Stimulated activated naive CD8-positive, alpha-beta T cell treated with anti-CD3 and anti-CD28 coated beads, Interleukin-15, amount 100 ng/mL, for 72 hours (primary cell): ENCODE measurements at regions not wholly inside any gene's neighbourhood (a gene's known extent, or its start where the extent isn't known, plus 50 kb on each side); places are given as distances from the start of the nearest gene placed in this dataset.
"Not testable (repeated sequence)": the region's sequence is repeated elsewhere in the genome, so short reads cannot be mapped to it uniquely, and the experiment has no call there.

ENCODE experiments used
- ATAC-seq: fragments of 150-1000 bp; cut with Tn5 transposase; 2 replicates; pipeline ENCODE4 v1.10.0; 2021; ENCODE audit warnings: mild to moderate bottlenecking, moderate library complexity
- DNase-seq, 2 donors: peaks; one replicate each; pipeline ENCODE4 v3.0.0; 2021 to 2022
- H3K27ac Mint-ChIP-seq, 2 donors: one replicate each; pipeline ENCODE4 v1.8.0; 2022; ENCODE audit warnings: mild to moderate bottlenecking in 2 of 2, mixed read lengths in 2 of 2, moderate library complexity in 2 of 2
- H3K27me3 Mint-ChIP-seq: one replicate; pipeline ENCODE4 v1.8.0; 2022; ENCODE audit warnings: mixed read lengths
- H3K4me1 Mint-ChIP-seq: one replicate; pipeline ENCODE4 v1.8.0; 2022; ENCODE audit warnings: mild to moderate bottlenecking, mixed read lengths
- H3K4me3 Mint-ChIP-seq, 2 donors: one replicate each; pipeline ENCODE4 v1.8.0; 2022; ENCODE audit warnings: mild to moderate bottlenecking in 2 of 2, mixed read lengths in 2 of 2, moderate library complexity in 1 of 2
- H3K9me3 Mint-ChIP-seq, 2 donors: one replicate each; pipeline ENCODE4 v1.8.0; 2022; ENCODE audit warnings: mixed read lengths in 2 of 2

DNA sequence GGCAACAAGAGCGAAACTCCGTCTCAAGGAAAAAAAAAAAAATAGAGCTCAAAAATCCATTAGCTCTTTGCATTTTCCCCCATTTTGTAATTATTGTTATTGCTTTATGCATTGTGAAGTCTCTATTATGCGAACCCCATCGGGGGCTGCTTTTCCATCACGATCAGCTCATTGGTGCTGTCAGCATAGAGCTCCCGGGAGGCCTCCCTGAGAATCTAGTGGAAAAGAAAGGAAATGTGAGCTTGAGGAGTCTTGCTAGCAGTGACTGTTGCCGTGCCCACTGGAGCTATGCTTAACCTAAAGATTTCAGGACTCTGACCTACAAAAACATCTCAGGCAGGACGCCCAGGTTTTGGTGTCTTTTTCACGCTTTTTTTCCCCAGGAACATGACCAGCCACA lies 102.6 kb upstream of the NDUFV2 start:
- ATAC-seq (no peak), DNase-seq (no peak)
- Mint-ChIP-seq H3K4me3 (no peak overlapping the region), H3K27ac (no peak overlapping the region), H3K27me3 (peaks cover 28% of the 10 kb centered on the region), H3K9me3 (peaks cover 7 to 9% of the 10 kb centered on the region in 2 donors), H3K4me1 (peaks cover 7% of the 10 kb centered on the region)

GRCh38 chr18:9000733-9001132 lies 101.8 kb upstream of the NDUFV2 start:
- Mint-ChIP-seq H3K27ac (no peak overlapping the region), H3K4me3 (no peak overlapping the region), H3K27me3 (peaks cover 28% of the 10 kb centered on the region), H3K4me1 (peaks cover 7% of the 10 kb centered on the region), H3K9me3 (peaks cover 7 to 9% of the 10 kb centered on the region in 2 donors)
- DNase-seq = no peak
- ATAC-seq = no peak

DNA sequence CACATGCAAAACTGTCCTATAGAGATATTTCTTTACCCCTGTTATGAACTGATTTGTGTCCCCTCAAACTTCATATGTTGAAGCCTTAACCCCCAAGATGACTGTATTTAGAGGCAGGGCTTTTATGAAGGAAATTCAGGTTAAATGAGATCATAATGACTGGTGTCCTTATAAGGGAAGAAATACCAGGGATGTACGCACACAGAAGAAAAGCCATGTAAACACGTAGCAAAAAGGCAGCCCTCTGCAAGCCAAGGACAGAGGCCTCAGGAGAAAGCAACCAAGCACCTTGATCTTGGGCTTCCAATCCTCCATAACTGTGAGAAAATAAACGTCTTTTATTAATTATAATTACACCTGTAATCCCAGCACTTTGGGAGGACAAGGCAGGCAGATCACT lies 101.3 kb upstream of the NDUFV2 start:
- H3K27me3 Mint-ChIP-seq = peaks cover 28% of the 10 kb centered on the region
- no peak overlapping the region for H3K27ac Mint-ChIP-seq
- H3K4me1 Mint-ChIP-seq = peaks cover 7% of the 10 kb centered on the region
- no peak overlapping the region for H3K4me3 Mint-ChIP-seq
- ATAC-seq (no peak), DNase-seq (no peak)
- H3K9me3 Mint-ChIP-seq = peaks cover 7 to 9% of the 10 kb centered on the region in 2 donors

- no peak overlapping the region for H3K27ac Mint-ChIP-seq
- H3K9me3 Mint-ChIP-seq = peaks cover 7 to 9% of the 10 kb centered on the region in 2 donors
- no peak overlapping the region for H3K4me3 Mint-ChIP-seq
- no peak for ATAC-seq
- peaks cover 17% of the 10 kb centered on the region for H3K27me3 Mint-ChIP-seq
- H3K4me1 Mint-ChIP-seq = no peaks in the 10 kb centered on the region
- no peak for DNase-seq
These were observed 98.9 kb upstream of the NDUFV2 start for GRCh38 chr18:9003406-9004100.

DNA sequence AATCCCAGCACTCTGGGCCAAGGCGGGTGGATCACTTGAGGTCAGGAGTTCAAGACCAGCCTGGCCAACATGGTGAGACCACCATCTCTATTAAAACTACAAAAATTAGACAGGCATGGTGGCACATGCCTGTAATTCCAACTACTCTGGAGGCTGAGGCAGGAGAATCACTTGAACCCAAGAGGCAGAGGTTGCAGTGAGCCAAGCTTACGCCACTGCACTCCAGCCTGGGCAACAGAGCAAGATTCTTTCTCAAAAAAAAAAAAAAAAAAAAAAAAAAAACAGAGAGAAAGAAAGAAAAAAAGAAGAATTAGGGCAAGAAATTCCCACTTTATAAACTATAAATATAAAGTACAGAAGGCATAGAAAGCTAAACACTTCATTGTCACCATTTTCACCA lies 98.2 kb upstream of the NDUFV2 start:
- ATAC-seq, H3K9me3 Mint-ChIP-seq, H3K4me1 Mint-ChIP-seq, H3K27me3 Mint-ChIP-seq, DNase-seq, H3K27ac Mint-ChIP-seq, H3K4me3 Mint-ChIP-seq: not testable (repeated sequence)

DNA sequence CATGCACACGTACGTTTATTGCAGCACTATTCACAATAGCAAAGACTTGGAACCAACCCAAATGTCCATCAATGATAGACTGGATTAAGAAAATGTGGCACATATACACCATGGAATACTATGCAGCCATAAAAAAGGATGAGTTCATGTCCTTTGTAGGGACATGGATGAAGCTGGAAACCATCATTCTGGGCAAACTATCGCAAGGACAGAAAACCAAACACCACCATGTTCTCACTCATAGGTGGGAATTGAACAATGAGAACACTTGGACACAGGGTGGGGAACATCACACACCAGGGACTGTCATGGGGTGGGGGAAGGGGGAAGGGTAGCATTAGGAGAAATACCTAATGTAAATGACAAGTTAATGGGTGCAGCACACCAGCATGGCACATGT lies 94.8 kb upstream of the NDUFV2 start:
- not testable (repeated sequence) for ATAC-seq, H3K9me3 Mint-ChIP-seq, H3K27me3 Mint-ChIP-seq, H3K4me1 Mint-ChIP-seq, H3K27ac Mint-ChIP-seq, DNase-seq, H3K4me3 Mint-ChIP-seq

DNA sequence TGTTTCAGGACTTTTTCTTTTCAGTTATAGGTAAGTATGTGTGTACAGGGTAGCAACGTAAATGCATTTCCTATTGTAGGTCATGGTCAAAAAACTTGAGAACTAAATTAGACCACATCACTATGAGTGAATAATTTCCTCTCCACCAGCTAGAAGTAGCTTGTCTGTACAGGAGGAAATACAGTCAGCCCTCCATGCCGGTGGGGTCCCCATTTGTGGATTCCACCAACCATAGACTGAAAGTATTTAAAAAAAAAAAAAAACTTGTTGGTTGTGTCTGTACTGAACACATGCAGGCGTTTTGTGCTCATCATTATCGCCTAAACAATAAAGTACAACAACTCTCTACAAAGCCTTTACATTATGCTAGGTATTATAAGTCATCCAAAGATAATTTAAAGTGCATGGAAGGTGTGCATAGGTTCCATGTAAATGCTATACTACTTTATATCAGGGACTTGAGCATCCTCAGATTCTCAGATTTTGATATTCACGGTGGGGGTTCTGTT lies 94.2 kb upstream of the NDUFV2 start:
- Mint-ChIP-seq H3K4me3 (no peak overlapping the region), H3K4me1 (no peaks in the 10 kb centered on the region), H3K27me3 (peaks cover 9% of the 10 kb centered on the region), H3K9me3 (peaks cover 4 to 5% of the 10 kb centered on the region in 2 donors), H3K27ac (no peak overlapping the region)
- no peak for DNase-seq
- ATAC-seq = no peak

GRCh38 chr18:9008709-9009635 lies 93.5 kb upstream of the NDUFV2 start:
- no peaks in the 10 kb centered on the region for H3K4me1 Mint-ChIP-seq
- H3K27me3 Mint-ChIP-seq = peaks cover 9% of the 10 kb centered on the region
- no peak overlapping the region for H3K27ac Mint-ChIP-seq
- H3K4me3 Mint-ChIP-seq = no peak overlapping the region
- DNase-seq (no peak), ATAC-seq (no peak)
- no peaks in the 10 kb centered on the region for H3K9me3 Mint-ChIP-seq

DNA sequence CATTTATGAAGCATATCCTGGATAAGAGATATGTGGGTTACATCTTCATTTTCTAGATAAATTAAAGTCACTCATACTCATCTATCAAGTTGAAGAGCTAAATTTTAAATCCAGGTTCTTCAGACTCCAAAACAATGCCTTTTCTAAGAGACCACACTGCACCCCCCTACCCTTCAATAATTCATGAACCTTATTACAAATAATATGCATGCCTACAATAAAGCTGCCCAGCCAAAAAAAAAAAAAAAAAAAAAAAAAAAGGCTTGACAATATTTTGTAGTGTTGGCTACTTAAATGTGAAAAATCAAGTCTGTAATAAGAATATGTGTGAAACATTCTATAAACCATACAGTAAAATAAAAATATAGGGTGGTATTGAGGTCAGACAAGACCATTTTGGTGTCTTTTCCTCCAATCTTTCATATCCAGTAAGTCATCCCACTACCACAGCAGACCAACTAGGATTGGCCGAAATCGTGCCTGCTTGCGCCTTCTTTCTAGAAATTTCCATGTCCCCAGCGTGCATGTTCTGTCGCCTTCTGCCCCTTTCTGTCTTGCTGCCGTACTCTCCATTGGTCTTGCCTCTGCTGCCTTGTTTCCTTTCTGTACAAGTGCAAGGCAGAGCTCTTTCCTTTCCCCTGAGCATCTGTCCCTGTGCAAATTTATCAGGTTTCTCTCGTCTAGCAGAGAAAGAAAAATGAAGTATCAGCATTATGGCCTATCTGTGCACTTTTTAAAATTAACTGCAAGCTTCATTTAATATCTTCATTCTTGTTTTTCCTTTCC lies 92.6 kb upstream of the NDUFV2 start:
- ATAC-seq (no peak), DNase-seq (no peak)
- Mint-ChIP-seq H3K27ac (no peak overlapping the region), H3K4me3 (no peak overlapping the region), H3K9me3 (no peaks in the 10 kb centered on the region), H3K27me3 (peaks cover 9% of the 10 kb centered on the region), H3K4me1 (no peaks in the 10 kb centered on the region)

DNA sequence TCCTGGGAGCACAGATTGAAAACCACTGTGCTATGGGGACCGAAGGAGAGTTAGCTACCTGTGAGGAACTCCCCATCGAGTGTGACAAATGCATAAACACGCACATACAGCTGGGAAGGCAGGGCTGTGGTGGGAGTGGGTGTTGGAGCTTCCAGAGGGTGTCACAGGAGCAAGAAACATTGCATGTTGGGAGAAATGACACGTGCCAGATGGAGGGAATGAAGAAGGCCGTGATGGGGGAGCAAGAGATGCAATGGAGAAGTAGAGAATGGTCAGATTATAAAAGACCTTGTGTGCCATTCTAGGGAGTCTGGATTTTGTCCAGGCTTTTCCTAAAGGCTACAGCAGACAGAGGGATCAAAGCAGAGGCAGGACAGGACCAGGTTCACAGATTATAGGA lies 91.1 kb upstream of the NDUFV2 start:
- H3K4me3 Mint-ChIP-seq = no peak overlapping the region
- no peak for DNase-seq
- no peak overlapping the region for H3K27ac Mint-ChIP-seq
- H3K9me3 Mint-ChIP-seq = no peaks in the 10 kb centered on the region
- no peak for ATAC-seq
- peaks cover 9% of the 10 kb centered on the region for H3K27me3 Mint-ChIP-seq
- no peaks in the 10 kb centered on the region for H3K4me1 Mint-ChIP-seq

DNA sequence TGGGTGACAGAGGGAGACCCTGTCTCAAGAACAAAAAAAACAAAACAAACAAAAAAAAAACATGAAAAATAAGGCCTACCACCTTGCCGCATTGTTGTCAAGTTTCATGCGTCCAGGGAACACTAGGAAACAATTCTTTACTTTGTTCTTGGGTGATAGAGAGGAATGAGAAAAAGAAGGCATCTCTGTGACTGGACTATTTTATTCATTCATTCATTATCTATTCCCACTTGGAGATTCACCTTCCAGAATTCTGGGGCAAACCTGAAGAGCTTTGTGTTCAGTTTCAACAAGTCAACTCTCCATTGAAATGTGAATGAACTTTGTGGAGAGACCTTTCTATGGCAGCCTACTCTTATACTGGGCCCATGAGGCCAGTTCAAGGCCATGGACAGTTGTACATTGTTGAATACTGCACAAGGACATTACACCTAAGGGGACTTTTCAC lies 88.5 kb upstream of the NDUFV2 start:
- Mint-ChIP-seq H3K27me3 (peaks cover 9% of the 10 kb centered on the region), H3K27ac (no peak overlapping the region), H3K4me1 (peaks cover 15% of the 10 kb centered on the region), H3K9me3 (no peaks in the 10 kb centered on the region), H3K4me3 (no peak overlapping the region)
- ATAC-seq = no peak
- DNase-seq = no peak

DNA sequence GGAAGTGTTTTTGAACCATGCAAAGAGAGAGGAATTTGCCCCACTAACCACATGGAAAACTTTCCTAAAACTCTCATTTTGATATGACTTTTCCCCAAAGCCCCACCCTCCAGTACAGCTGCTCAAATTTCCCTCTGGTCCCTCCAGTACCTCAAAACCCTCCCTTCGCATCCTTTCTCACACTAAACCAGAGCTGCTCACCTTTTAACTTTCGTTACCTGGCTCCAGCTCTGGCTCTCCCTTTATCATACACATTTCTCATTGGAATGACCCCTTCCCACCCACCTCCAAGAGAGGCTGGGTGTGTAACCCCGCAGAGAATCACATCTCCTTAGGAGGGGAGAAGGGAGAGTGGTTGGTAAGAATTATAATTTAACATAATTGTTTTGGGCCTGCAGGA lies 86.8 kb upstream of the NDUFV2 start:
- peaks cover 9% of the 10 kb centered on the region for H3K27me3 Mint-ChIP-seq
- H3K9me3 Mint-ChIP-seq = no peaks in the 10 kb centered on the region
- ATAC-seq = no peak
- H3K4me1 Mint-ChIP-seq = peaks cover 15% of the 10 kb centered on the region
- no peak overlapping the region for H3K27ac Mint-ChIP-seq
- DNase-seq = no peak
- H3K4me3 Mint-ChIP-seq = no peak overlapping the region

GRCh38 chr18:9016633-9017166 lies 85.8 kb upstream of the NDUFV2 start:
- Mint-ChIP-seq H3K9me3 (no peaks in the 10 kb centered on the region), H3K4me3 (peak overlapping the region; percentile 70 to 78), H3K4me1 (peaks cover 15% of the 10 kb centered on the region), H3K27me3 (peaks cover under 1% of the 10 kb centered on the region), H3K27ac (peak overlapping the region in 1 of 2 donors; percentile 71)
- DNase-seq (no peak), ATAC-seq (no peak)

GRCh38 chr18:9017167-9017904 lies 85.2 kb upstream of the NDUFV2 start:
- DNase-seq (peak; percentile 70 to 77), ATAC-seq (peak; percentile 98)
- Mint-ChIP-seq H3K27ac (peak overlapping the region; percentile 52 to 71), H3K4me1 (peaks cover 15% of the 10 kb centered on the region), H3K27me3 (no peaks in the 10 kb centered on the region), H3K4me3 (peak overlapping the region; percentile 70 to 78), H3K9me3 (no peaks in the 10 kb centered on the region)

DNA sequence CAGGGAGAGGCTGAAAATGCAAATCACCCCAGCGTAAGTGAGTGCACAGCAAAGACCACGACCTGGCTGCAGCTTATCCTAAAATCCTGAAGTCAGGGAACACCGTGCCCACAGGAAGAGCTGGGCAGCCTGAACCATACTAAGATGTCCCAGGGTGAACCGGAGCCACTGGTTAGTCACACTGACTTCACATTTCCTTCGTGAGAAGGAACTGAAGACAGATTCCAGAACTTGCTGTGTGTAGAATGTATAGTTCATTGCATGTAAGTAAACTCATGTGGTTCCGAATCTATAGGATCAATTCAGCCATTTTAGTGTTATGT lies 84.6 kb upstream of the NDUFV2 start:
- Mint-ChIP-seq H3K4me3 (peak overlapping the region; percentile 70 to 78), H3K4me1 (peaks cover 15% of the 10 kb centered on the region), H3K9me3 (no peaks in the 10 kb centered on the region), H3K27ac (no peak overlapping the region), H3K27me3 (no peaks in the 10 kb centered on the region)
- DNase-seq = no peak
- ATAC-seq = no peak
